ENCODE measurements at regions not wholly inside any gene's neighbourhood (a gene's known extent, or its start where the extent isn't known, plus 50 kb on each side); places are given as distances from the start of the nearest gene placed in this dataset.

GRCh38 chr16:13665876-13666275, 254.1 kb upstream of the ERCC4 start:
- intact Hi-C loops (cut with DNase I; ENCODE audit: low total_unique reads): no loop called here
- no peaks in the 10 kb centered on the region for H3K36me3 ChIP-seq (ENCODE audit: low read depth, missing control alignments)
- H3K4me3 ChIP-seq: no peak overlapping the region
- 40 to 48% methylated on average over 1 of the region's 1 CpG for WGBS, 2 donors
- no peaks in the 10 kb centered on the region for H3K9me3 ChIP-seq
- no peaks in the 10 kb centered on the region for H3K27me3 ChIP-seq
- H3K4me1 ChIP-seq: no peaks in the 10 kb centered on the region
- DNase-seq: no peak
- TF ChIP-seq POLR2A (IDR thresholded peaks at IDR 0.05) (no peak), CTCF (IDR thresholded peaks at IDR 0.05) (no peak)
- no peak overlapping the region for H3K27ac ChIP-seq

GRCh38 chr16:13672196-13672595, 247.8 kb upstream of the ERCC4 start:
- TF ChIP-seq POLR2A (IDR thresholded peaks at IDR 0.05) (no peak), CTCF (IDR thresholded peaks at IDR 0.05) (no peak)

GRCh38 chr16:13680021-13680889, 239.7 kb upstream of the ERCC4 start:
- intact Hi-C loops (cut with DNase I; ENCODE audit: low total_unique reads): no loop called here
- Histone ChIP-seq H3K9me3 (no peaks in the 10 kb centered on the region), H3K36me3 (ENCODE audit: low read depth, missing control alignments) (no peaks in the 10 kb centered on the region), H3K27ac (no peak overlapping the region), H3K4me1 (no peaks in the 10 kb centered on the region), H3K27me3 (no peaks in the 10 kb centered on the region), H3K4me3 (no peak overlapping the region)
- no peak for TF ChIP-seq CTCF (IDR thresholded peaks at IDR 0.05)
- TF ChIP-seq POLR2A (IDR thresholded peaks at IDR 0.05): no peak
- 71 to 74% methylated on average over 1 of the region's 1 CpG for WGBS, 2 donors
- no peak for DNase-seq

More at GRCh38 chr16:13672196-13672595, 247.8 kb upstream of the ERCC4 start:
- intact Hi-C loops (cut with DNase I; ENCODE audit: low total_unique reads): no loop called here
- Histone ChIP-seq H3K4me3 (no peak overlapping the region), H3K27me3 (no peaks in the 10 kb centered on the region), H3K36me3 (ENCODE audit: low read depth, missing control alignments) (no peaks in the 10 kb centered on the region), H3K9me3 (no peaks in the 10 kb centered on the region), H3K27ac (no peak overlapping the region), H3K4me1 (no peaks in the 10 kb centered on the region)
- WGBS, 2 donors: 58 to 81% methylated on average over 3 of the region's 3 CpGs
- peak; percentile 50 for DNase-seq

- DNase-seq: no peak
- TF ChIP-seq CTCF (IDR thresholded peaks at IDR 0.05) (no peak), POLR2A (IDR thresholded peaks at IDR 0.05) (no peak)
- H3K36me3 ChIP-seq (ENCODE audit: low read depth, missing control alignments): no peaks in the 10 kb centered on the region
- H3K4me1 ChIP-seq: no peaks in the 10 kb centered on the region
- 72 to 80% methylated on average over 5 of the region's 5 CpGs for WGBS, 2 donors
- H3K27ac ChIP-seq: no peak overlapping the region
- no peak overlapping the region for H3K4me3 ChIP-seq
- no peaks in the 10 kb centered on the region for H3K27me3 ChIP-seq
- H3K9me3 ChIP-seq: no peaks in the 10 kb centered on the region
- intact Hi-C loops (cut with DNase I; ENCODE audit: low total_unique reads): no loop called here
Measured at GRCh38 chr16:13684819-13685563, 235.0 kb upstream of the ERCC4 start.
